ENCODE measurements at regions not wholly inside any gene's neighbourhood (a gene's known extent, or its start where the extent isn't known, plus 50 kb on each side); places are given as distances from the start of the nearest gene placed in this dataset.

GRCh38 chr15:55031727-55032126 is 165.0 kb downstream of the RSL24D1 start:
- no peak overlapping the region for H3K4me3 ChIP-seq (ENCODE audit: low read depth, low read length)
- no peak for TF ChIP-seq CTCF (IDR thresholded peaks at IDR 0.05; ENCODE audit: insufficient read depth, low read depth, low read length, missing control alignments)
- DNase-seq (ENCODE audit: low read depth), result peak; percentile 2

DNA sequence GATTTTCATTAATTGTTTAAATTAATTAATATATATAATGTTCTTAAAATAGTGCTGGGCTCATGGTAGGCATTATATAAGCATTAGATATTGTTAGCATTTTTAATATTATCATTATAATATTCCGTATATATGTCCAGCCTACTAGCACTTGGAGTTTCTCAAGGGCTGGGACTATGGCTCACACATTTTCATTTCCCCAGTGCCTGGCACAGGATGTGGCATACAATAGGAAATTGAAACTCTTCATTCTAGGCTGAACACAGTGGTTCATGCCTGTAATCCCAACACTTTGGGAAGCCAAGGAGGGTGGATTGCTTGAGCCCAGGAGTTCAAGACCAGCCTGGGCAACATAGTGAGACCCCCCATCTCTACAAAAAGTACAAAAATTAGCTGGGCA is 170.4 kb downstream of the RSL24D1 start:
- no peak for DNase-seq (ENCODE audit: low read depth)
- no peak overlapping the region for H3K4me3 ChIP-seq (ENCODE audit: low read depth, low read length)
- no peak for TF ChIP-seq CTCF (IDR thresholded peaks at IDR 0.05; ENCODE audit: insufficient read depth, low read depth, low read length, missing control alignments)

DNA sequence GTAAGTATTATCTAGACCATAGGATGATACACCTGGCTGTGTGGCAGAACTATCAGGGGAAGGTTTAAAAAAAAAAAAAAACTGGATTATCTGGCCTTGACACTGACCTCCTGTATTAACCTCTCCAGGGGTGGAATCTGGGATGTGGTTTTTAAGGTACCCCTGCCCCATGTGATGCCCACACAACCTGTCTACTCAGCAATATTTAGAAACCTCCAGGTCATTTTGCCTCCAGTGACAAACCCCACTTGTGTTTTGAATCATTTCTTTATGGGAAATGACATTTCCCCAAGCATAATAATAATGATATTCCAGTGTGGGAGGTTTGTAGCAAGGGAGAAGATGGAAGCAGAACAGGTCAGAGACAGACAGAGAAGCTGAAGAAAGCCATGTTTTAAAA is 179.1 kb downstream of the RSL24D1 start:
- H3K4me3 ChIP-seq (ENCODE audit: low read depth, low read length), result no peak overlapping the region

GRCh38 chr15:55016225-55016624 is 180.5 kb downstream of the RSL24D1 start:
- no peak overlapping the region for H3K4me3 ChIP-seq (ENCODE audit: low read depth, low read length)
- no peak for DNase-seq (ENCODE audit: low read depth)
- TF ChIP-seq CTCF (IDR thresholded peaks at IDR 0.05; ENCODE audit: insufficient read depth, low read depth, low read length, missing control alignments), result no peak

More for the DNA sequence above, 179.1 kb downstream of the RSL24D1 start:
- DNase-seq (ENCODE audit: low read depth), result no peak
- TF ChIP-seq CTCF (IDR thresholded peaks at IDR 0.05; ENCODE audit: insufficient read depth, low read depth, low read length, missing control alignments), result no peak

GRCh38 chr15:55015093-55015445 is 181.7 kb downstream of the RSL24D1 start:
- DNase-seq (ENCODE audit: low read depth), result no peak
- no peak for TF ChIP-seq CTCF (IDR thresholded peaks at IDR 0.05; ENCODE audit: insufficient read depth, low read depth, low read length, missing control alignments)
- H3K4me3 ChIP-seq (ENCODE audit: low read depth, low read length), result no peak overlapping the region

GRCh38 chr15:55014391-55015092 is 182.2 kb downstream of the RSL24D1 start:
- TF ChIP-seq CTCF (IDR thresholded peaks at IDR 0.05; ENCODE audit: insufficient read depth, low read depth, low read length, missing control alignments), result no peak
- no peak for DNase-seq (ENCODE audit: low read depth)
- H3K4me3 ChIP-seq (ENCODE audit: low read depth, low read length), result no peak overlapping the region

DNA sequence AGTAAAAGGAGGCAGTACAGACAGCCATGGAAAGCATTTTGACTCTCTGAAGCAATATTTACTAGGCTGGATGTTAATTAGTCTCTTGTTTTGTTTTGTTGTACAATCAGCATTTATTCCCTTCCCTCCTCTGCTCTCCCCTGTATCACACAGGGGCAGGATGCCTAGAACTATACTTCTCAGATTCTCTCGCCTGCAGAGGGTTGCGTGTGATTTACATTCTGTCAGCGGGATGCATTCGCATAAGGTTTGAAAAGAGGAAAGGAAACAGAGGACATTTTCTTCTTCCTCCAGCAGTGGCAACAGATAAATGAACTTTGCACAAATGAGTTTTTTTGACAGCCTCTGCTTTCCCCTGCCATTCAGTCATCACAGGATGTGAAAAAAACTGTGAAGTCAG is 188.3 kb downstream of the RSL24D1 start:
- no peak for TF ChIP-seq CTCF (IDR thresholded peaks at IDR 0.05; ENCODE audit: insufficient read depth, low read depth, low read length, missing control alignments)

More for the DNA sequence above, 188.3 kb downstream of the RSL24D1 start:
- no peak for DNase-seq (ENCODE audit: low read depth)
- H3K4me3 ChIP-seq (ENCODE audit: low read depth, low read length), result no peak overlapping the region

Data from GM12865 (cell line).